C4-2B (cell line): ENCODE measurements at regions not wholly inside any gene's neighbourhood (a gene's known extent, or its start where the extent isn't known, plus 50 kb on each side); places are given as distances from the start of the nearest gene placed in this dataset.

ENCODE experiments used
- ZFX ChIP-seq: fragments of 450-650 bp; IDR thresholded peaks from 2 replicates; pipeline ENCODE4 v1.6.1; 2017
- TF ChIP-seq, protein P1 (sequence below): fragments of 450-650 bp; conservative IDR thresholded peaks from 2 replicates; pipeline ENCODE4 v1.5.1; 2017; ENCODE audit warnings: mild to moderate bottlenecking

DNA sequence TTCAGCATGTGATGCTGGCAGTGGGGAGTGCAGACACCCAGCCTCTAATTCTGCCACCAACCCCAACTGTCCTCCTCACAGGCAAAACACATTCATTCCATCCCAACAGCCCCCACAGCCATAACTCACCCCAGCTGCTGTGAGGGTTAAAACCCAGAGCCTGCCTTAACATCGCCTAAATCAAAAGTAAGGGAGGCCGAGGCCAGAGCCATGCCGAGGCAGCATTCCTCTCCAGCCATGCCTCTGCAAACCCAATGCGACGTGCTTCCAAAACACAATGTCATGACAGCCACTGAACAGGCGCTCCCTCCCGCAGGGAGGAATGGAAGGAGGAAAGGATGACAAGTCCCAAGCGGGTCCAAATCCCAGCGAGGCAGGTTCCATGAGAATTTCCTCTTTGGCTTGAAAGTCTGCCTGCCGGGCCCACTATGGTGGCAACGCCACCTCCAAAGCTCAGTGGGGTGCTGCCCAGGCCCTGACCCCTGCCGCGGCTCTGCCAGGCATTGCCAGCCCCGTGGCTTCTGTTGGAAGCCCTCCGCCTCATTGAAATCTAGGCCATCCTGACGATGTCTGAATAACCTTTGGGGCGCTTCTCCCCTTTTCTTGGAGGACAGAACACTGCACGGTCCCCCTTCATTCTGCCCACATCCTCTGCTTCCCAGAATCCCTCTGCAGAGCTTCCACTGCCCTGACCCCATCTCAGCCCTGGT lies 472.3 kb downstream of the BRD1 start:
- TF ChIP-seq, protein P1, sequence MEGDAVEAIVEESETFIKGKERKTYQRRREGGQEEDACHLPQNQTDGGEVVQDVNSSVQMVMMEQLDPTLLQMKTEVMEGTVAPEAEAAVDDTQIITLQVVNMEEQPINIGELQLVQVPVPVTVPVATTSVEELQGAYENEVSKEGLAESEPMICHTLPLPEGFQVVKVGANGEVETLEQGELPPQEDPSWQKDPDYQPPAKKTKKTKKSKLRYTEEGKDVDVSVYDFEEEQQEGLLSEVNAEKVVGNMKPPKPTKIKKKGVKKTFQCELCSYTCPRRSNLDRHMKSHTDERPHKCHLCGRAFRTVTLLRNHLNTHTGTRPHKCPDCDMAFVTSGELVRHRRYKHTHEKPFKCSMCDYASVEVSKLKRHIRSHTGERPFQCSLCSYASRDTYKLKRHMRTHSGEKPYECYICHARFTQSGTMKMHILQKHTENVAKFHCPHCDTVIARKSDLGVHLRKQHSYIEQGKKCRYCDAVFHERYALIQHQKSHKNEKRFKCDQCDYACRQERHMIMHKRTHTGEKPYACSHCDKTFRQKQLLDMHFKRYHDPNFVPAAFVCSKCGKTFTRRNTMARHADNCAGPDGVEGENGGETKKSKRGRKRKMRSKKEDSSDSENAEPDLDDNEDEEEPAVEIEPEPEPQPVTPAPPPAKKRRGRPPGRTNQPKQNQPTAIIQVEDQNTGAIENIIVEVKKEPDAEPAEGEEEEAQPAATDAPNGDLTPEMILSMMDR: no peak
- TF ChIP-seq ZFX: no peak
